K562 (cell line): ENCODE measurements at regions not wholly inside any gene's neighbourhood (a gene's known extent, or its start where the extent isn't known, plus 50 kb on each side); places are given as distances from the start of the nearest gene placed in this dataset.

Experiments used
- ATAC-seq: fragments of 200-7000 bp; cut with Tn5 transposase; 3 replicates; pipeline ENCODE4 v1.9.1; 2020; ENCODE audit warnings: moderate library complexity
- BruUV-seq: library from RNA; stranded (reverse); fragments of 400-500 nt; replicated peaks from 2 replicates; lab custom pipeline; 2021; lab: Mats Ljungman, UMichigan
- CTCF ChIA-PET: fragments of 300-600 bp; formaldehyde crosslinking; extraction: SDS; loops from one replicate; lab custom pipeline; 2021; ENCODE audit warnings: low intra/inter-chr PET ratio; lab: Yijun Ruan, JAX
- POLR2A ChIA-PET: fragments of 300-600, 350-650 bp; sonication (Branson Sonifier 250); formaldehyde crosslinking; extraction: SDS; loops from one replicate; lab custom pipeline; 2021; ENCODE audit warnings: antibody characterized with exemption, inconsistent platforms; lab: Yijun Ruan, JAX
- DNase-seq, 4 experiments: peaks; one replicate each; pipeline versions ENCODE4 v3.0.0 to v3.0.0-alpha.2; 2011 to 2018; ENCODE audit warnings: low spot score in 3 of 4, mixed read lengths in 3 of 4; ENCODE audit errors: extremely low read depth in 1 of 4
- FAIRE-seq: peaks from 2 replicates; lab custom pipeline; 2011; peaks lifted over from hg19 to GRCh38; lab: Jason Lieb, UNC
- H2AFZ ChIP-seq: 2 replicates; pipeline ENCODE4 v1.6.0; 2011; ENCODE audit warnings: low read depth, low read length, control low read depth, inconsistent platforms
- H3K27ac ChIP-seq: fragments of 200-600 bp; 3 replicates; pipeline ENCODE4 v1.8.0; 2011; ENCODE audit warnings: low read depth, mild to moderate bottlenecking, control low read depth, inconsistent platforms, low read length, moderate library complexity, mixed read lengths; ENCODE audit errors: extremely low read depth
- H3K27me3 ChIP-seq, 2 experiments: fragments of 300-600 bp in 1 of 2; 2 replicates in 1 of 2; 3 replicates in 1 of 2; pipeline versions ENCODE4 v1.6.0 to v1.8.0; 2011; ENCODE audit warnings: inconsistent platforms in 2 of 2, low read length in 2 of 2, mild to moderate bottlenecking in 1 of 2, mixed read lengths in 1 of 2, moderate library complexity in 1 of 2; ENCODE audit not compliant: control insufficient read depth in 2 of 2, insufficient read depth in 2 of 2
- H3K36me3 ChIP-seq: fragments of 300-600 bp; 3 replicates; pipeline ENCODE4 v1.8.0; 2011; ENCODE audit warnings: mild to moderate bottlenecking, low read length, inconsistent platforms; ENCODE audit not compliant: control insufficient read depth, insufficient read depth
- H3K4me1 ChIP-seq, 2 experiments: fragments of 200-600 bp in 1 of 2; replicated peaks in 1 of 2; 2 replicates in 1 of 2; 3 replicates in 1 of 2; pipeline versions ENCODE4 v1.5.1 to v1.8.0; 2011; ENCODE audit warnings: inconsistent platforms in 2 of 2, low read length in 2 of 2, mild to moderate bottlenecking in 1 of 2, mixed read lengths in 1 of 2, moderate library complexity in 1 of 2; ENCODE audit not compliant: control insufficient read depth in 2 of 2, insufficient read depth in 2 of 2
- H3K4me2 ChIP-seq: 2 replicates; pipeline ENCODE4 v1.6.1; 2011; ENCODE audit warnings: low read length, control low read depth, inconsistent platforms, mixed read lengths; ENCODE audit not compliant: insufficient read depth
- H3K4me3 ChIP-seq: fragments of 200-600 bp; sonication (generic), shearing (Covaris generic); 2 replicates; pipeline ENCODE4 v1.5.1; 2016; ENCODE audit warnings: control low read depth, inconsistent platforms
- H3K79me2 ChIP-seq: fragments of 200-600 bp; 3 replicates; pipeline ENCODE4 v1.8.0; 2011; ENCODE audit warnings: low read length, inconsistent platforms; ENCODE audit not compliant: control insufficient read depth, insufficient read depth
- H3K9ac ChIP-seq, 2 experiments: 2 replicates each; pipeline versions ENCODE4 v1.6.0 to v1.6.1; 2011; ENCODE audit warnings: low read depth in 2 of 2, low read length in 2 of 2, control low read depth in 1 of 2, inconsistent platforms in 1 of 2, mild to moderate bottlenecking in 1 of 2, mixed read lengths in 1 of 2; ENCODE audit not compliant: insufficient read depth in 1 of 2
- H3K9me1 ChIP-seq: one replicate; pipeline ENCODE4 v1.6.0; 2011; ENCODE audit warnings: inconsistent platforms, mild to moderate bottlenecking, low read length, moderate library complexity; ENCODE audit not compliant: control insufficient read depth, insufficient read depth
- H3K9me3 ChIP-seq: replicated peaks from 2 replicates; pipeline ENCODE4 v1.5.1; 2011; ENCODE audit warnings: low read depth, low read length, inconsistent platforms; ENCODE audit not compliant: control insufficient read depth, insufficient read depth
- H4K20me1 ChIP-seq: replicated peaks from 2 replicates; pipeline ENCODE4 v1.6.1; 2011; ENCODE audit warnings: low read length, inconsistent platforms, mixed read lengths; ENCODE audit not compliant: control insufficient read depth, insufficient read depth
- FOXJ3 ChIP-seq: sonication (generic); formaldehyde crosslinking; IDR thresholded peaks from 2 replicates; pipeline ENCODE4 v1.4.0; 2020; ENCODE audit warnings: mild to moderate bottlenecking, missing genetic modification reagents
- PHB ChIP-seq: fragments of 250-450 bp; sonication (Bioruptor Pico); IDR thresholded peaks from 2 replicates; pipeline ENCODE4 v1.5.0; 2021
- SMAD1 ChIP-seq: fragments of 150-350 bp; IDR thresholded peaks from 2 replicates; pipeline ENCODE4 v1.6.1; 2014; ENCODE audit warnings: low read length, low read depth; ENCODE audit not compliant: partially characterized antibody
- SMAD3 ChIP-seq: fragments of 450-650 bp; formaldehyde crosslinking; conservative IDR thresholded peaks from 2 replicates; pipeline ENCODE4 v1.4.0; 2020; ENCODE audit warnings: mild to moderate bottlenecking
- SREBF1 ChIP-seq: fragments of 150-350 bp; IDR thresholded peaks from 2 replicates; pipeline ENCODE4 v1.6.1; 2014; ENCODE audit warnings: antibody characterized with exemption, low read depth, low read length, borderline replicate concordance
- TOE1 ChIP-seq, 2 experiments: fragments of 450-650 bp in 1 of 2; sonication (generic) in 1 of 2; formaldehyde crosslinking in 1 of 2; IDR thresholded peaks; 2 replicates each; pipeline versions ENCODE4 v1.7.1 to v1.8.0; 2016 to 2022; ENCODE audit warnings: borderline replicate concordance in 2 of 2, mild to moderate bottlenecking in 2 of 2, antibody characterized with exemption in 1 of 2, inconsistent platforms in 1 of 2, low read depth in 1 of 2, missing genetic modification reagents in 1 of 2, moderate library complexity in 1 of 2
- WGBS: fragments of 100-300 bp; shearing (Covaris generic); methylation state at CpG from one replicate; pipeline ENCODE4 v1.1.6; 2016; ENCODE audit warnings: low coverage, mixed read lengths; ENCODE audit not compliant: insufficient coverage; ENCODE audit errors: missing lambda C conversion rate; 5-methylcytosine and 5-hydroxymethylcytosine counted together
- in situ Hi-C: fragments of 300-500 bp; cut with MboI; formaldehyde crosslinking; loops from 4 replicates; pipeline ENCODE4 v1.15.0; 2018; ENCODE audit warnings: inconsistent platforms, mixed read lengths
- intact Hi-C: fragments of 100-400 bp; cut with micrococcal nuclease; formaldehyde crosslinking; loops from 2 replicates; pipeline ENCODE4 v1.14.2; 2022
- TF ChIP-seq, protein P1 (sequence below), 2 experiments: fragments of 450-650 bp; IDR thresholded peaks; 2 replicates each; pipeline ENCODE4 v1.6.1; 2018; ENCODE audit warnings: mild to moderate bottlenecking in 2 of 2, low read depth in 1 of 2; ENCODE audit not compliant: partially characterized antibody in 2 of 2

DNA sequence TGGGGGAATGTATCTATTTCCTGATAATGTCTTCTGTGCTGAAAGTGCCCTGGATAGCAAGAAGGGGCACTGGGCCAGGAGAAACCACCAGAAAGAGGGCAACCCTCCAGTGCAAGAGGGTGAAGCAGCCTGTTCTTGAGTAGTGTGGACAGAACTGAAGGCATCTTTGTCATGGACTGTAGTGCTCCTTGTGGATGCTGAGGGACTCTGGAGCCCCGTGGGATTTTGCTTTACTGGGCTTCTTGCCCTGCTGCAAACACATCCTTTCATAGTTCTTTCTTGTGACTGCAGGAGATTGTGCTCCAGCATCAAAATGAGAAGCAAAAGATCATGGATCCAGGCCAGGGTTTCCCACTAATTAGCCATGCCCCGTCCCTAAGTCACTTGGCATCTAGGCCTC lies 300.6 kb downstream of the ZNF326 start:
- Histone ChIP-seq H3K9me1 (no peaks in the 10 kb centered on the region), H3K27me3 (no peaks in the 10 kb centered on the region), H3K27ac (no peak overlapping the region), H3K36me3 (no peaks in the 10 kb centered on the region), H3K4me2 (no peak overlapping the region), H4K20me1 (no peaks in the 10 kb centered on the region), H3K4me1 (no peaks in the 10 kb centered on the region), H3K9me3 (no peaks in the 10 kb centered on the region), H2AFZ (no peak overlapping the region), H3K4me3 (no peak overlapping the region), H3K79me2 (no peaks in the 10 kb centered on the region), H3K9ac (no peak overlapping the region)
- FAIRE-seq (no peak), ATAC-seq (no peak), DNase-seq (no peak)
- ChIA-PET CTCF (no interaction called here), POLR2A (no interaction called here)
- in situ Hi-C loops = no loop called here
- intact Hi-C loops = no loop called here
- TF ChIP-seq, protein P1, sequence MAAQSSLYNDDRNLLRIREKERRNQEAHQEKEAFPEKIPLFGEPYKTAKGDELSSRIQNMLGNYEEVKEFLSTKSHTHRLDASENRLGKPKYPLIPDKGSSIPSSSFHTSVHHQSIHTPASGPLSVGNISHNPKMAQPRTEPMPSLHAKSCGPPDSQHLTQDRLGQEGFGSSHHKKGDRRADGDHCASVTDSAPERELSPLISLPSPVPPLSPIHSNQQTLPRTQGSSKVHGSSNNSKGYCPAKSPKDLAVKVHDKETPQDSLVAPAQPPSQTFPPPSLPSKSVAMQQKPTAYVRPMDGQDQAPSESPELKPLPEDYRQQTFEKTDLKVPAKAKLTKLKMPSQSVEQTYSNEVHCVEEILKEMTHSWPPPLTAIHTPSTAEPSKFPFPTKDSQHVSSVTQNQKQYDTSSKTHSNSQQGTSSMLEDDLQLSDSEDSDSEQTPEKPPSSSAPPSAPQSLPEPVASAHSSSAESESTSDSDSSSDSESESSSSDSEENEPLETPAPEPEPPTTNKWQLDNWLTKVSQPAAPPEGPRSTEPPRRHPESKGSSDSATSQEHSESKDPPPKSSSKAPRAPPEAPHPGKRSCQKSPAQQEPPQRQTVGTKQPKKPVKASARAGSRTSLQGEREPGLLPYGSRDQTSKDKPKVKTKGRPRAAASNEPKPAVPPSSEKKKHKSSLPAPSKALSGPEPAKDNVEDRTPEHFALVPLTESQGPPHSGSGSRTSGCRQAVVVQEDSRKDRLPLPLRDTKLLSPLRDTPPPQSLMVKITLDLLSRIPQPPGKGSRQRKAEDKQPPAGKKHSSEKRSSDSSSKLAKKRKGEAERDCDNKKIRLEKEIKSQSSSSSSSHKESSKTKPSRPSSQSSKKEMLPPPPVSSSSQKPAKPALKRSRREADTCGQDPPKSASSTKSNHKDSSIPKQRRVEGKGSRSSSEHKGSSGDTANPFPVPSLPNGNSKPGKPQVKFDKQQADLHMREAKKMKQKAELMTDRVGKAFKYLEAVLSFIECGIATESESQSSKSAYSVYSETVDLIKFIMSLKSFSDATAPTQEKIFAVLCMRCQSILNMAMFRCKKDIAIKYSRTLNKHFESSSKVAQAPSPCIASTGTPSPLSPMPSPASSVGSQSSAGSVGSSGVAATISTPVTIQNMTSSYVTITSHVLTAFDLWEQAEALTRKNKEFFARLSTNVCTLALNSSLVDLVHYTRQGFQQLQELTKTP (IDR thresholded peaks at IDR 0.05; ENCODE audit: low read depth in 1 of 2, partially characterized antibody in 2 of 2) = no peak
- no peak for TF ChIP-seq TOE1 (IDR thresholded peaks at IDR 0.05; ENCODE audit: borderline replicate concordance)
- TF ChIP-seq TOE1 (CRISPR knock-in tag; IDR thresholded peaks at IDR 0.05; ENCODE audit: borderline replicate concordance, low read depth) = no peak
- TF ChIP-seq PHB (CRISPR knock-in tag) = no peak
- TF ChIP-seq FOXJ3 = no peak
- no peak for TF ChIP-seq SMAD3
- TF ChIP-seq SREBF1 = no peak
- TF ChIP-seq SMAD1 = no peak
- no TSS peak for BruUV-seq
- 0% methylated on average over 2 of the region's 2 CpGs for WGBS
